DND-41 (cell line): ENCODE measurements at regions not wholly inside any gene's neighbourhood (a gene's known extent, or its start where the extent isn't known, plus 50 kb on each side); places are given as distances from the start of the nearest gene placed in this dataset.

Source experiments
- ATAC-seq: fragments of 200-7000 bp; cut with Tn5 transposase; 3 replicates; pipeline ENCODE4 v1.9.1; 2021; ENCODE audit warnings: low read depth; ENCODE audit not compliant: insufficient read depth
- DNase-seq: peaks from one replicate; pipeline ENCODE4 v3.0.0-alpha.2; 2020
- H2AFZ ChIP-seq: 2 replicates; pipeline ENCODE4 v1.6.0; 2012; ENCODE audit warnings: low read depth, low read length
- H3K27ac ChIP-seq: 2 replicates; pipeline ENCODE4 v1.5.1; 2012; ENCODE audit warnings: low read length, inconsistent platforms
- H3K27me3 ChIP-seq: fragments of 200-600 bp; sonication (generic); 2 replicates; pipeline ENCODE4 v1.6.0; 2012; ENCODE audit warnings: low read length, mild to moderate bottlenecking, inconsistent platforms; ENCODE audit not compliant: insufficient read depth, poor library complexity
- H3K36me3 ChIP-seq: 2 replicates; pipeline ENCODE4 v1.5.1; 2012; ENCODE audit warnings: low read length, inconsistent platforms; ENCODE audit not compliant: insufficient read depth
- H3K4me1 ChIP-seq: 2 replicates; pipeline ENCODE4 v1.5.1; 2012; ENCODE audit warnings: mild to moderate bottlenecking, low read length; ENCODE audit not compliant: insufficient read depth
- H3K4me2 ChIP-seq: 2 replicates; pipeline ENCODE4 v1.6.0; 2012; ENCODE audit warnings: mild to moderate bottlenecking, moderate library complexity, low read length, inconsistent platforms; ENCODE audit not compliant: insufficient read depth
- H3K4me3 ChIP-seq, 2 experiments: fragments of 200-600 bp in 1 of 2; shearing (Covaris generic) in 1 of 2; 2 replicates each; pipeline ENCODE4 v1.5.1; 2012 to 2016; ENCODE audit warnings: inconsistent platforms in 2 of 2, low read length in 2 of 2, mild to moderate bottlenecking in 2 of 2, low read depth in 1 of 2, moderate library complexity in 1 of 2
- H3K79me2 ChIP-seq: 2 replicates; pipeline ENCODE4 v1.6.0; 2012; ENCODE audit warnings: low read length, inconsistent platforms; ENCODE audit not compliant: insufficient read depth
- H3K9ac ChIP-seq: 2 replicates; pipeline ENCODE4 v1.6.0; 2012; ENCODE audit warnings: low read depth, mild to moderate bottlenecking, inconsistent platforms, low read length, moderate library complexity
- H3K9me3 ChIP-seq: 2 replicates; pipeline ENCODE4 v1.5.1; 2012; ENCODE audit warnings: low read length, moderate library complexity, mild to moderate bottlenecking, inconsistent platforms; ENCODE audit not compliant: insufficient read depth, severe bottlenecking
- H4K20me1 ChIP-seq: 2 replicates; pipeline ENCODE4 v1.6.0; 2012; ENCODE audit warnings: low read length; ENCODE audit not compliant: insufficient read depth
- CTCF ChIP-seq: IDR thresholded peaks from 2 replicates; pipeline ENCODE4 v1.5.1; 2012; ENCODE audit warnings: borderline replicate concordance, low read length, moderate library complexity, mild to moderate bottlenecking; ENCODE audit not compliant: poor library complexity, severe bottlenecking; ENCODE audit errors: extremely low read depth
- EZH2 ChIP-seq: IDR thresholded peaks from 3 replicates; pipeline ENCODE4 v1.6.1; 2012; ENCODE audit warnings: borderline replicate concordance, low read depth, mild to moderate bottlenecking, moderate library complexity, low read length, inconsistent platforms; ENCODE audit not compliant: severe bottlenecking

GRCh38 chr1:14498839-14499238, 99.6 kb upstream of the KAZN start:
- H3K4me2 ChIP-seq: no peak overlapping the region
- no peaks in the 10 kb centered on the region for H3K27me3 ChIP-seq
- H3K9ac ChIP-seq: no peak overlapping the region
- no peaks in the 10 kb centered on the region for H3K4me1 ChIP-seq
- no peak overlapping the region for H3K4me3 ChIP-seq
- ATAC-seq: no peak
- no peaks in the 10 kb centered on the region for H4K20me1 ChIP-seq
- H3K79me2 ChIP-seq: no peaks in the 10 kb centered on the region
- no peaks in the 10 kb centered on the region for H3K9me3 ChIP-seq
- H3K27ac ChIP-seq: no peak overlapping the region
- H2AFZ ChIP-seq: no peak overlapping the region
- no peaks in the 10 kb centered on the region for H3K36me3 ChIP-seq
- TF ChIP-seq CTCF (no peak), EZH2 (no peak)
- DNase-seq: no peak

- Histone ChIP-seq H3K27me3 (no peaks in the 10 kb centered on the region), H2AFZ (no peak overlapping the region), H3K36me3 (no peaks in the 10 kb centered on the region), H3K9ac (no peak overlapping the region), H3K27ac (no peak overlapping the region), H3K4me2 (no peak overlapping the region), H3K9me3 (no peaks in the 10 kb centered on the region), H4K20me1 (no peaks in the 10 kb centered on the region), H3K79me2 (no peaks in the 10 kb centered on the region), H3K4me1 (no peaks in the 10 kb centered on the region), H3K4me3 (no peak overlapping the region)
- DNase-seq (no peak), ATAC-seq (no peak)
- TF ChIP-seq CTCF (no peak), EZH2 (no peak)
These were observed 99.0 kb upstream of the KAZN start for GRCh38 chr1:14499312-14500040.

- Histone ChIP-seq H3K36me3 (no peaks in the 10 kb centered on the region), H3K9me3 (no peaks in the 10 kb centered on the region), H4K20me1 (no peaks in the 10 kb centered on the region), H3K27me3 (no peaks in the 10 kb centered on the region), H3K9ac (no peak overlapping the region), H3K4me3 (no peak overlapping the region), H3K79me2 (no peaks in the 10 kb centered on the region), H3K4me2 (no peak overlapping the region), H3K4me1 (no peaks in the 10 kb centered on the region), H2AFZ (no peak overlapping the region), H3K27ac (no peak overlapping the region)
- no peak for DNase-seq
- TF ChIP-seq CTCF: no peak
- TF ChIP-seq EZH2: no peak
- no peak for ATAC-seq
These were observed 98.4 kb upstream of the KAZN start for GRCh38 chr1:14500041-14500440.

GRCh38 chr1:14500912-14501311, 97.6 kb upstream of the KAZN start:
- Histone ChIP-seq H3K4me2 (no peak overlapping the region), H4K20me1 (no peaks in the 10 kb centered on the region), H3K9me3 (no peaks in the 10 kb centered on the region), H3K27me3 (no peaks in the 10 kb centered on the region), H3K27ac (no peak overlapping the region), H3K4me3 (no peak overlapping the region), H3K36me3 (no peaks in the 10 kb centered on the region), H3K79me2 (no peaks in the 10 kb centered on the region), H2AFZ (no peak overlapping the region), H3K9ac (no peak overlapping the region), H3K4me1 (no peaks in the 10 kb centered on the region)
- no peak for ATAC-seq
- no peak for DNase-seq
- TF ChIP-seq CTCF (no peak), EZH2 (no peak)
